PC-9 (cell line): ENCODE measurements at regions not wholly inside any gene's neighbourhood (a gene's known extent, or its start where the extent isn't known, plus 50 kb on each side); places are given as distances from the start of the nearest gene placed in this dataset.

ENCODE experiments used
- CTCF ChIP-seq: fragments of 200-600 bp; sonication (generic); conservative IDR thresholded peaks from 2 replicates; pipeline ENCODE4 v1.6.1; 2017; ENCODE audit warnings: mixed run types, antibody characterized with exemption, mild to moderate bottlenecking, moderate library complexity
- EZH2 ChIP-seq: fragments of 200-600 bp; sonication (generic); IDR thresholded peaks from 2 replicates; pipeline ENCODE4 v1.8.0; 2017; ENCODE audit warnings: antibody characterized with exemption, low read depth

GRCh38 chr11:37533830-37534229, 935.8 kb upstream of the RAG2 start:
- TF ChIP-seq CTCF: no peak
- no peak for TF ChIP-seq EZH2
